Trophoblast cell (in vitro differentiated cells and primary cell): ENCODE measurements at regions not wholly inside any gene's neighbourhood (a gene's known extent, or its start where the extent isn't known, plus 50 kb on each side); places are given as distances from the start of the nearest gene placed in this dataset.

Source experiments
- DNase-seq, 2 donors: peaks; one replicate each; pipeline ENCODE4 v3.0.0-alpha.2; 2016
- H2AFZ ChIP-seq: 2 replicates; pipeline ENCODE4 v1.6.1; 2013; ENCODE audit warnings: low read length, moderate library complexity, mild to moderate bottlenecking; ENCODE audit not compliant: insufficient read depth, poor library complexity
- H2AK5ac ChIP-seq: 2 replicates; pipeline ENCODE4 v1.6.1; 2013; ENCODE audit warnings: mild to moderate bottlenecking, low read length
- H2BK120ac ChIP-seq: 2 replicates; pipeline ENCODE4 v1.6.1; 2013; ENCODE audit warnings: low read length, mild to moderate bottlenecking, moderate library complexity; ENCODE audit not compliant: insufficient read depth, poor library complexity
- H2BK12ac ChIP-seq: 2 replicates; pipeline ENCODE4 v1.6.1; 2013; ENCODE audit warnings: mild to moderate bottlenecking, low read length, moderate library complexity
- H2BK5ac ChIP-seq: 2 replicates; pipeline ENCODE4 v1.6.1; 2013; ENCODE audit warnings: low read length, low read depth, moderate library complexity, mild to moderate bottlenecking; ENCODE audit not compliant: poor library complexity
- H3K14ac ChIP-seq: 2 replicates; pipeline ENCODE4 v1.6.1; 2013; ENCODE audit warnings: mild to moderate bottlenecking, low read length
- H3K18ac ChIP-seq: 2 replicates; pipeline ENCODE4 v1.6.1; 2013; ENCODE audit warnings: mild to moderate bottlenecking, low read length
- H3K23ac ChIP-seq: 2 replicates; pipeline ENCODE4 v1.6.1; 2013; ENCODE audit warnings: low read length
- H3K27ac ChIP-seq: 2 replicates; pipeline ENCODE4 v1.5.1; 2013; ENCODE audit warnings: low read depth, mild to moderate bottlenecking, inconsistent platforms, low read length, moderate library complexity
- H3K27me3 ChIP-seq: 2 replicates; pipeline ENCODE4 v1.6.1; 2013; ENCODE audit warnings: inconsistent platforms, mild to moderate bottlenecking, low read length, moderate library complexity; ENCODE audit not compliant: insufficient read depth
- H3K36me3 ChIP-seq, 2 experiments: 1 replicate in 1 of 2; 2 replicates in 1 of 2; pipeline ENCODE4 v1.6.1; 2013; ENCODE audit warnings: low read length in 2 of 2, mild to moderate bottlenecking in 2 of 2, moderate library complexity in 1 of 2; ENCODE audit not compliant: insufficient read depth in 2 of 2, control insufficient read depth in 1 of 2
- H3K4ac ChIP-seq: 2 replicates; pipeline ENCODE4 v1.6.1; 2013; ENCODE audit warnings: low read depth, mild to moderate bottlenecking, low read length, moderate library complexity
- H3K4me1 ChIP-seq, 2 experiments: 1 replicate in 1 of 2; 2 replicates in 1 of 2; pipeline ENCODE4 v1.6.1; 2013; ENCODE audit warnings: low read length in 2 of 2, mild to moderate bottlenecking in 2 of 2, moderate library complexity in 1 of 2; ENCODE audit not compliant: insufficient read depth in 2 of 2, control insufficient read depth in 1 of 2
- H3K4me2 ChIP-seq: 2 replicates; pipeline ENCODE4 v1.6.1; 2013; ENCODE audit warnings: inconsistent platforms, mild to moderate bottlenecking, low read length, moderate library complexity
- H3K4me3 ChIP-seq: 2 replicates; pipeline ENCODE4 v1.5.1; 2013; ENCODE audit warnings: mild to moderate bottlenecking, low read depth, low read length, inconsistent platforms
- H3K79me1 ChIP-seq: one replicate; pipeline ENCODE4 v1.6.1; 2013; ENCODE audit warnings: low read length
- H3K79me2 ChIP-seq: 2 replicates; pipeline ENCODE4 v1.6.1; 2013; ENCODE audit warnings: low read length, mild to moderate bottlenecking; ENCODE audit not compliant: control insufficient read depth, insufficient read depth, poor library complexity
- H3K9ac ChIP-seq: 2 replicates; pipeline ENCODE4 v1.6.1; 2013; ENCODE audit warnings: mild to moderate bottlenecking, low read length
- H3K9me3 ChIP-seq: 2 replicates; pipeline ENCODE4 v1.6.1; 2013; ENCODE audit warnings: low read depth, mild to moderate bottlenecking, control low read depth, inconsistent platforms, low read length; ENCODE audit not compliant: insufficient read depth
- H4K12ac ChIP-seq: 2 replicates; pipeline ENCODE4 v1.6.1; 2013; ENCODE audit warnings: low read depth, mild to moderate bottlenecking, low read length, moderate library complexity
- H4K8ac ChIP-seq: 2 replicates; pipeline ENCODE4 v1.6.1; 2013; ENCODE audit warnings: low read depth, mild to moderate bottlenecking, low read length, moderate library complexity
- H4K91ac ChIP-seq: one replicate; pipeline ENCODE4 v1.6.1; 2013; ENCODE audit warnings: low read depth, mild to moderate bottlenecking, low read length, moderate library complexity
- WGBS: extraction: QIAGEN DNeasy Blood & Tissue Kit; methylation state at CpG from one replicate; pipeline ENCODE4 v1.1.7; 2013; ENCODE audit warnings: missing lambda C conversion rate; ENCODE audit not compliant: insufficient read length, insufficient coverage; ENCODE audit errors: extremely low coverage; 5-methylcytosine and 5-hydroxymethylcytosine counted together

GRCh38 chr2:75896779-75897366 is 186.2 kb upstream of the GCFC2 start:
- 100% methylated on average over 1 of the region's 5 CpGs for WGBS
- no peaks in the 10 kb centered on the region for H3K4me1 ChIP-seq
- no peak overlapping the region for H2BK5ac ChIP-seq
- no peak overlapping the region for H4K12ac ChIP-seq
- no peak overlapping the region for H3K23ac ChIP-seq
- no peak overlapping the region for H2AK5ac ChIP-seq
- H3K27ac ChIP-seq: no peak overlapping the region
- no peak overlapping the region for H3K14ac ChIP-seq
- no peak overlapping the region for H3K4ac ChIP-seq
- H3K4me3 ChIP-seq: no peak overlapping the region
- no peak overlapping the region for H2BK120ac ChIP-seq
- no peaks in the 10 kb centered on the region for H3K79me2 ChIP-seq
- no peak overlapping the region for H4K91ac ChIP-seq
- no peak overlapping the region for H4K8ac ChIP-seq
- DNase-seq: peak; percentile 30 to 60
- H3K18ac ChIP-seq: no peak overlapping the region
- H2AFZ ChIP-seq: no peak overlapping the region
- no peaks in the 10 kb centered on the region for H3K27me3 ChIP-seq
- no peak overlapping the region for H2BK12ac ChIP-seq
- H3K36me3 ChIP-seq: no peaks in the 10 kb centered on the region
- H3K79me1 ChIP-seq: no peaks in the 10 kb centered on the region
- no peaks in the 10 kb centered on the region for H3K9me3 ChIP-seq
- no peak overlapping the region for H3K9ac ChIP-seq
- H3K4me2 ChIP-seq: no peak overlapping the region

GRCh38 chr2:75894170-75894569 is 183.5 kb upstream of the GCFC2 start:
- H3K4ac ChIP-seq: no peak overlapping the region
- H3K4me2 ChIP-seq: no peak overlapping the region
- no peaks in the 10 kb centered on the region for H3K79me1 ChIP-seq
- H2BK120ac ChIP-seq: no peak overlapping the region
- DNase-seq: no peak
- H3K79me2 ChIP-seq: no peaks in the 10 kb centered on the region
- no peak overlapping the region for H3K4me3 ChIP-seq
- no peak overlapping the region for H3K14ac ChIP-seq
- no peak overlapping the region for H3K27ac ChIP-seq
- no peak overlapping the region for H3K9ac ChIP-seq
- no peaks in the 10 kb centered on the region for H3K4me1 ChIP-seq
- no peak overlapping the region for H4K91ac ChIP-seq
- H2BK12ac ChIP-seq: no peak overlapping the region
- no CpG with 5 or more reads among the region's 1 CpG for WGBS
- H2BK5ac ChIP-seq: no peak overlapping the region
- no peaks in the 10 kb centered on the region for H3K27me3 ChIP-seq
- no peak overlapping the region for H4K8ac ChIP-seq
- no peaks in the 10 kb centered on the region for H3K36me3 ChIP-seq
- H3K9me3 ChIP-seq: no peaks in the 10 kb centered on the region
- H2AK5ac ChIP-seq: no peak overlapping the region
- no peak overlapping the region for H2AFZ ChIP-seq
- H3K23ac ChIP-seq: no peak overlapping the region
- H3K18ac ChIP-seq: no peak overlapping the region
- H4K12ac ChIP-seq: no peak overlapping the region

- no peak overlapping the region for H3K27ac ChIP-seq
- no peak overlapping the region for H2AFZ ChIP-seq
- peak in 1 of 2 donors; percentile 1 for DNase-seq
- no peak overlapping the region for H4K91ac ChIP-seq
- no peak overlapping the region for H2BK5ac ChIP-seq
- H3K18ac ChIP-seq: no peak overlapping the region
- no peaks in the 10 kb centered on the region for H3K9me3 ChIP-seq
- H3K36me3 ChIP-seq: no peaks in the 10 kb centered on the region
- no peak overlapping the region for H3K9ac ChIP-seq
- no peak overlapping the region for H3K4ac ChIP-seq
- H3K4me2 ChIP-seq: no peak overlapping the region
- no peaks in the 10 kb centered on the region for H3K27me3 ChIP-seq
- no peak overlapping the region for H2AK5ac ChIP-seq
- H4K12ac ChIP-seq: no peak overlapping the region
- H3K14ac ChIP-seq: no peak overlapping the region
- H3K79me2 ChIP-seq: no peaks in the 10 kb centered on the region
- no peak overlapping the region for H4K8ac ChIP-seq
- H2BK12ac ChIP-seq: no peak overlapping the region
- H3K4me3 ChIP-seq: no peak overlapping the region
- no peak overlapping the region for H2BK120ac ChIP-seq
- WGBS: no CpG with 5 or more reads among the region's 2 CpGs
- H3K4me1 ChIP-seq: no peaks in the 10 kb centered on the region
- H3K79me1 ChIP-seq: no peaks in the 10 kb centered on the region
- H3K23ac ChIP-seq: no peak overlapping the region
Measured at GRCh38 chr2:75892490-75892889, 181.8 kb upstream of the GCFC2 start.

- Histone ChIP-seq H2AFZ (no peak overlapping the region), H3K36me3 (no peaks in the 10 kb centered on the region), H2AK5ac (no peak overlapping the region), H3K4me3 (no peak overlapping the region), H3K4ac (no peak overlapping the region), H3K27ac (no peak overlapping the region), H3K18ac (no peak overlapping the region), H4K8ac (no peak overlapping the region), H2BK5ac (no peak overlapping the region), H2BK12ac (no peak overlapping the region), H3K9me3 (no peaks in the 10 kb centered on the region), H3K9ac (no peak overlapping the region), H3K27me3 (no peaks in the 10 kb centered on the region), H3K79me2 (no peaks in the 10 kb centered on the region), H3K4me2 (no peak overlapping the region), H4K12ac (no peak overlapping the region), H3K4me1 (no peaks in the 10 kb centered on the region), H3K79me1 (no peaks in the 10 kb centered on the region), H2BK120ac (no peak overlapping the region), H3K14ac (no peak overlapping the region), H3K23ac (no peak overlapping the region), H4K91ac (no peak overlapping the region)
- WGBS: 100% methylated on average over 2 of the region's 2 CpGs
- no peak for DNase-seq
Measured at GRCh38 chr2:75882530-75882929, 171.8 kb upstream of the GCFC2 start.
